PC-3 (cell line): ENCODE measurements at regions not wholly inside any gene's neighbourhood (a gene's known extent, or its start where the extent isn't known, plus 50 kb on each side); places are given as distances from the start of the nearest gene placed in this dataset.

Source experiments
- ATAC-seq: fragments of 200-7000 bp; cut with Tn5 transposase; 2 replicates; pipeline ENCODE4 v1.9.1; 2020; ENCODE audit warnings: mild to moderate bottlenecking, moderate library complexity
- BruUV-seq: library from RNA; stranded (reverse); fragments of 400-500 nt; replicated peaks from 2 replicates; lab custom pipeline; 2021; lab: Mats Ljungman, UMichigan
- CTCF ChIA-PET: fragments of 300-600 bp; sonication (Branson Sonifier 250); formaldehyde crosslinking; loops from one replicate; lab custom pipeline; 2022; ENCODE audit warnings: antibody characterized with exemption; lab: Charles Lee
- POLR2A ChIA-PET: fragments of 300-600 bp; sonication (Branson Sonifier 250); formaldehyde crosslinking; loops from one replicate; lab custom pipeline; 2022; ENCODE audit warnings: antibody characterized with exemption; ENCODE audit not compliant: unreplicated experiment; lab: Charles Lee
- DNase-seq: peaks from one replicate; pipeline ENCODE4 v3.0.0-alpha.2; 2015
- H2AFZ ChIP-seq: fragments of 300-600 bp; sonication (generic); 2 replicates; pipeline ENCODE4 v1.6.0; 2016; ENCODE audit warnings: antibody characterized with exemption, low read length
- H3F3A ChIP-seq: fragments of 300-600 bp; sonication (generic); one replicate; pipeline ENCODE4 v1.6.0; 2017; ENCODE audit warnings: antibody characterized with exemption, low read length, control low read depth, mild to moderate bottlenecking; ENCODE audit not compliant: unreplicated experiment
- H3K27ac ChIP-seq: fragments of 300-600 bp; sonication (generic); 2 replicates; pipeline ENCODE4 v1.5.1; 2016; ENCODE audit warnings: mild to moderate bottlenecking, low read length
- H3K27me3 ChIP-seq: fragments of 300-600 bp; sonication (generic); 2 replicates; pipeline ENCODE4 v1.6.1; 2016; ENCODE audit warnings: low read length, mixed read lengths
- H3K36me3 ChIP-seq: fragments of 300-600 bp; sonication (generic); 2 replicates; pipeline ENCODE4 v1.6.1; 2016; ENCODE audit warnings: low read depth, mixed run types, low read length, mixed read lengths
- H3K4me1 ChIP-seq: fragments of 300-600 bp; sonication (generic); 2 replicates; pipeline ENCODE4 v1.5.1; 2016; ENCODE audit warnings: low read length; ENCODE audit not compliant: insufficient read depth
- H3K4me2 ChIP-seq: fragments of 300-600 bp; sonication (generic); 2 replicates; pipeline ENCODE4 v1.6.0; 2016; ENCODE audit warnings: low read length
- H3K4me3 ChIP-seq: fragments of 300-600 bp; sonication (generic); 2 replicates; pipeline ENCODE4 v1.5.1; 2016; ENCODE audit warnings: mild to moderate bottlenecking, low read length, mixed read lengths
- H3K79me2 ChIP-seq: fragments of 300-600 bp; sonication (generic); 2 replicates; pipeline ENCODE4 v1.6.1; 2017; ENCODE audit warnings: low read length, mixed read lengths
- H3K9ac ChIP-seq: fragments of 300-600 bp; sonication (generic); 2 replicates; pipeline ENCODE4 v1.6.0; 2016; ENCODE audit warnings: mild to moderate bottlenecking, low read length
- H3K9me2 ChIP-seq: fragments of 300-600 bp; sonication (generic); replicated peaks from 2 replicates; pipeline ENCODE4 v1.6.1; 2016; ENCODE audit warnings: mixed run types, low read length, mixed read lengths
- H3K9me3 ChIP-seq: fragments of 300-600 bp; sonication (generic); 2 replicates; pipeline ENCODE4 v1.6.1; 2016; ENCODE audit warnings: low read length, mixed read lengths
- H4K20me1 ChIP-seq: fragments of 300-600 bp; sonication (generic); 2 replicates; pipeline ENCODE4 v1.6.1; 2016; ENCODE audit warnings: low read length, mixed read lengths
- EZH2 ChIP-seq: fragments of 300-600 bp; sonication (generic); IDR thresholded peaks from one replicate; pipeline ENCODE4 v1.6.1; 2017; ENCODE audit warnings: antibody characterized with exemption, mild to moderate bottlenecking, low read length; ENCODE audit not compliant: unreplicated experiment
- EZH2phosphoT487 ChIP-seq: fragments of 300-600 bp; sonication (generic); IDR thresholded peaks from 2 replicates; pipeline ENCODE4 v1.6.1; 2018; ENCODE audit warnings: mild to moderate bottlenecking, antibody characterized with exemption, low read length, borderline replicate concordance
- intact Hi-C: fragments of 100-400 bp; cut with micrococcal nuclease; formaldehyde crosslinking; loops from 2 replicates; pipeline ENCODE4 v1.9.0; 2023
- TF ChIP-seq, protein P1 (sequence below): fragments of 300-600 bp; sonication (generic); conservative IDR thresholded peaks from 2 replicates; pipeline ENCODE4 v1.5.1; 2017; ENCODE audit warnings: antibody characterized with exemption, low read depth, mild to moderate bottlenecking, low read length

DNA sequence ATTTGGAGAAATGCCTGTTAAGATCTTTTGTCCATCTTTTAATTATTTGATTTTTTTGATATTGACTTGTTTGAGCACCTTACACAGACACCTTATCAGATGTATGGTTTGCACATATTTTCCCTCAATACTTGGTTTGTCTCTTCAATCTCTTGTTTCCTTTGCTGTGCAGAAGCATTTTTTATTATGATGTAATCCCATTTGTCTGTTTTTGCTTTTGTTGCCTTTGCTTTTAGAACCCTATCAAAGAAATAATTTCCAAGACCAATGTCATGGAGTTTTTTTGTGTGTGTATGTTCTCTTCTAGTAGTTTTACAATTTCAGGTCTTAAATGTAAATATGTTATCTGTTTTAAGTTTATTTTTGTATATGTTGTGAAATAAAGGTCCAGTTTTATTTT lies 73.9 kb downstream of the HTR1B start:
- Histone ChIP-seq H4K20me1 (no peaks in the 10 kb centered on the region), H3K9me3 (no peaks in the 10 kb centered on the region), H3K9me2 (no peaks in the 10 kb centered on the region), H3K27me3 (no peaks in the 10 kb centered on the region), H3K4me3 (no peak overlapping the region), H3K27ac (no peak overlapping the region), H3K36me3 (no peaks in the 10 kb centered on the region), H3K4me2 (no peak overlapping the region), H3K79me2 (no peaks in the 10 kb centered on the region), H3K4me1 (no peaks in the 10 kb centered on the region), H3F3A (no peaks in the 10 kb centered on the region), H2AFZ (no peak overlapping the region), H3K9ac (no peak overlapping the region)
- CTCF ChIA-PET = no interaction called here
- no peak for TF ChIP-seq EZH2phosphoT487
- TF ChIP-seq, protein P1, sequence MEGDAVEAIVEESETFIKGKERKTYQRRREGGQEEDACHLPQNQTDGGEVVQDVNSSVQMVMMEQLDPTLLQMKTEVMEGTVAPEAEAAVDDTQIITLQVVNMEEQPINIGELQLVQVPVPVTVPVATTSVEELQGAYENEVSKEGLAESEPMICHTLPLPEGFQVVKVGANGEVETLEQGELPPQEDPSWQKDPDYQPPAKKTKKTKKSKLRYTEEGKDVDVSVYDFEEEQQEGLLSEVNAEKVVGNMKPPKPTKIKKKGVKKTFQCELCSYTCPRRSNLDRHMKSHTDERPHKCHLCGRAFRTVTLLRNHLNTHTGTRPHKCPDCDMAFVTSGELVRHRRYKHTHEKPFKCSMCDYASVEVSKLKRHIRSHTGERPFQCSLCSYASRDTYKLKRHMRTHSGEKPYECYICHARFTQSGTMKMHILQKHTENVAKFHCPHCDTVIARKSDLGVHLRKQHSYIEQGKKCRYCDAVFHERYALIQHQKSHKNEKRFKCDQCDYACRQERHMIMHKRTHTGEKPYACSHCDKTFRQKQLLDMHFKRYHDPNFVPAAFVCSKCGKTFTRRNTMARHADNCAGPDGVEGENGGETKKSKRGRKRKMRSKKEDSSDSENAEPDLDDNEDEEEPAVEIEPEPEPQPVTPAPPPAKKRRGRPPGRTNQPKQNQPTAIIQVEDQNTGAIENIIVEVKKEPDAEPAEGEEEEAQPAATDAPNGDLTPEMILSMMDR = no peak
- TF ChIP-seq EZH2 = no peak
- POLR2A ChIA-PET = no interaction called here
- no TSS peak for BruUV-seq
- no peak for DNase-seq
- ATAC-seq = no peak
- intact Hi-C loops = no loop called here

GRCh38 chr6:77383026-77383425 lies 80.3 kb downstream of the HTR1B start:
- Histone ChIP-seq H2AFZ (no peak overlapping the region), H4K20me1 (no peaks in the 10 kb centered on the region), H3K36me3 (no peaks in the 10 kb centered on the region), H3K9me2 (no peaks in the 10 kb centered on the region), H3K4me3 (no peak overlapping the region), H3K27ac (no peak overlapping the region), H3F3A (no peaks in the 10 kb centered on the region), H3K4me1 (no peaks in the 10 kb centered on the region), H3K9ac (no peak overlapping the region), H3K4me2 (no peak overlapping the region), H3K9me3 (no peaks in the 10 kb centered on the region), H3K27me3 (no peaks in the 10 kb centered on the region), H3K79me2 (no peaks in the 10 kb centered on the region)
- intact Hi-C loops = no loop called here
- ChIA-PET CTCF (no interaction called here), POLR2A (no interaction called here)
- no peak for DNase-seq
- TF ChIP-seq, protein P1 = no peak
- TF ChIP-seq EZH2phosphoT487 (no peak), EZH2 (no peak)
- no TSS peak for BruUV-seq
- ATAC-seq = no peak

DNA sequence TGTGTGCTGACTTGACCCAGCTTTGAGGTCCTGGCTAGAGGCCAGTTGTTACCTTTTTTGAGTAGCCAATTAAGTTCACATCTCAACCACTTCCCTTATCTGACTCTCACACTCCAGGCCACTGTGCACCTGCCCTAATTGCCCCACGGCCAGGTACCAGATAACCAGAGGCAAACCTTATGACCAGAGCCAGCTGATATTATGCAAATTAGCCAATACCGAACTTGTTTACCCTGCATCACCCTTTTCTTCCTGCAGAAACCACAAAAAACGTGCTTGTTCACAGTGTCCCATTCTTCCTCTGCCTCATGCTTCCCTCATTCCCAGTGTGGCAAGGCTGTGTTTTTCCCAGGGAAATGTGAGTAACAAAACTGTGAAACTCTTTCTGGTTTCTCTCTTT lies 89.3 kb downstream of the HTR1B start:
- H3K9me3 ChIP-seq = no peaks in the 10 kb centered on the region
- H3K4me1 ChIP-seq = no peaks in the 10 kb centered on the region
- no peak overlapping the region for H3K9ac ChIP-seq
- DNase-seq (no peak), ATAC-seq (no peak)
- no peak overlapping the region for H2AFZ ChIP-seq
- no peaks in the 10 kb centered on the region for H3K27me3 ChIP-seq
- H3K79me2 ChIP-seq = no peaks in the 10 kb centered on the region
- H3K4me2 ChIP-seq = no peak overlapping the region
- H3F3A ChIP-seq = no peaks in the 10 kb centered on the region
- ChIA-PET POLR2A (no interaction called here), CTCF (no interaction called here)
- BruUV-seq = no TSS peak
- H3K36me3 ChIP-seq = no peaks in the 10 kb centered on the region
- H3K27ac ChIP-seq = no peak overlapping the region
- TF ChIP-seq EZH2 (no peak), EZH2phosphoT487 (no peak)
- TF ChIP-seq, protein P1 = no peak
- no peak overlapping the region for H3K4me3 ChIP-seq
- H3K9me2 ChIP-seq = no peaks in the 10 kb centered on the region
- intact Hi-C loops = no loop called here
- no peaks in the 10 kb centered on the region for H4K20me1 ChIP-seq
